H9 (cell line): ENCODE measurements at regions not wholly inside any gene's neighbourhood (a gene's known extent, or its start where the extent isn't known, plus 50 kb on each side); places are given as distances from the start of the nearest gene placed in this dataset.

Experiments used
- DNase-seq: peaks from one replicate; pipeline ENCODE4 v3.0.0-alpha.2; 2017
- H2AFZ ChIP-seq: one replicate; pipeline ENCODE4 v1.6.1; 2013; ENCODE audit warnings: mild to moderate bottlenecking, low read length, control low read depth, moderate library complexity
- H2AK5ac ChIP-seq: 2 replicates; pipeline ENCODE4 v1.6.1; 2013; ENCODE audit warnings: low read length, control low read depth, mixed read lengths; ENCODE audit not compliant: insufficient read length
- H2BK120ac ChIP-seq: one replicate; pipeline ENCODE4 v1.6.1; 2013; ENCODE audit warnings: low read depth, mild to moderate bottlenecking, low read length, control low read depth, inconsistent platforms; ENCODE audit not compliant: poor library complexity, severe bottlenecking
- H2BK12ac ChIP-seq: 2 replicates; pipeline ENCODE4 v1.6.1; 2013; ENCODE audit warnings: low read length, control low read depth, mixed read lengths, low read depth; ENCODE audit not compliant: insufficient read length
- H2BK15ac ChIP-seq: 2 replicates; pipeline ENCODE4 v1.6.1; 2013; ENCODE audit warnings: low read depth, low read length, control low read depth
- H2BK20ac ChIP-seq: one replicate; pipeline ENCODE4 v1.6.1; 2013; ENCODE audit warnings: low read depth, mild to moderate bottlenecking, low read length, control low read depth, inconsistent platforms; ENCODE audit not compliant: poor library complexity, severe bottlenecking
- H2BK5ac ChIP-seq: 2 replicates; pipeline ENCODE4 v1.6.1; 2013; ENCODE audit warnings: low read length, control low read depth, mixed read lengths; ENCODE audit not compliant: insufficient read length
- H3K14ac ChIP-seq: 2 replicates; pipeline ENCODE4 v1.6.1; 2013; ENCODE audit warnings: low read length, control low read depth; ENCODE audit not compliant: insufficient read depth
- H3K18ac ChIP-seq: 2 replicates; pipeline ENCODE4 v1.6.1; 2013; ENCODE audit warnings: low read depth, mild to moderate bottlenecking, mixed read lengths, low read length, control low read depth; ENCODE audit not compliant: insufficient read length
- H3K23ac ChIP-seq: 2 replicates; pipeline ENCODE4 v1.6.1; 2013; ENCODE audit warnings: low read length, control low read depth, mixed read lengths, low read depth; ENCODE audit not compliant: insufficient read length
- H3K23me2 ChIP-seq: 2 replicates; pipeline ENCODE4 v1.6.1; 2013; ENCODE audit warnings: low read depth, mild to moderate bottlenecking, mixed read lengths, low read length, control low read depth; ENCODE audit not compliant: insufficient read length, poor library complexity, severe bottlenecking
- H3K27ac ChIP-seq: 2 replicates; pipeline ENCODE4 v1.5.1; 2013; ENCODE audit warnings: low read length, control low read depth, mixed read lengths, low read depth; ENCODE audit not compliant: insufficient read length
- H3K27me3 ChIP-seq: 2 replicates; pipeline ENCODE4 v1.6.1; 2013; ENCODE audit warnings: low read length, control low read depth, inconsistent platforms; ENCODE audit not compliant: insufficient read depth
- H3K4ac ChIP-seq: 2 replicates; pipeline ENCODE4 v1.6.1; 2013; ENCODE audit warnings: low read depth, mild to moderate bottlenecking, control low read depth, inconsistent platforms, low read length, moderate library complexity
- H3K4me1 ChIP-seq: 2 replicates; pipeline ENCODE4 v1.6.1; 2013; ENCODE audit warnings: low read length, control low read depth, inconsistent platforms; ENCODE audit not compliant: insufficient read depth
- H3K4me2 ChIP-seq: 2 replicates; pipeline ENCODE4 v1.6.1; 2013; ENCODE audit warnings: low read length, control low read depth, mixed read lengths; ENCODE audit not compliant: insufficient read length, insufficient read depth
- H3K56ac ChIP-seq: 2 replicates; pipeline ENCODE4 v1.6.1; 2013; ENCODE audit warnings: low read depth, mild to moderate bottlenecking, mixed read lengths, low read length, control low read depth; ENCODE audit not compliant: insufficient read length
- H3K79me1 ChIP-seq: 2 replicates; pipeline ENCODE4 v1.6.1; 2013; ENCODE audit warnings: low read depth, mild to moderate bottlenecking, moderate library complexity, low read length, control low read depth, inconsistent platforms; ENCODE audit not compliant: insufficient read depth, poor library complexity, severe bottlenecking
- H3K79me2 ChIP-seq: 2 replicates; pipeline ENCODE4 v1.6.1; 2013; ENCODE audit warnings: low read length, control low read depth, inconsistent platforms; ENCODE audit not compliant: insufficient read depth
- H3K9ac ChIP-seq: 2 replicates; pipeline ENCODE4 v1.6.1; 2013; ENCODE audit warnings: low read length, control low read depth, mixed read lengths; ENCODE audit not compliant: insufficient read length; ENCODE audit errors: extremely low read depth
- H3K9me3 ChIP-seq: one replicate; pipeline ENCODE4 v1.6.1; 2013; ENCODE audit warnings: low read depth, low read length, inconsistent platforms; ENCODE audit not compliant: control insufficient read depth
- H3T11ph ChIP-seq: one replicate; pipeline ENCODE4 v1.6.1; 2013; ENCODE audit warnings: mild to moderate bottlenecking, low read length, control low read depth, inconsistent platforms
- H4K20me1 ChIP-seq: one replicate; pipeline ENCODE4 v1.6.1; 2013; ENCODE audit not compliant: control insufficient read depth, insufficient read length, insufficient read depth
- H4K5ac ChIP-seq: 2 replicates; pipeline ENCODE4 v1.6.1; 2013; ENCODE audit warnings: low read depth, mild to moderate bottlenecking, mixed read lengths, low read length, control low read depth; ENCODE audit not compliant: insufficient read length
- H4K8ac ChIP-seq: replicated peaks from 2 replicates; pipeline ENCODE4 v1.6.1; 2013; ENCODE audit warnings: low read length, control low read depth, mixed read lengths, low read depth; ENCODE audit not compliant: insufficient read length
- H4K91ac ChIP-seq: 2 replicates; pipeline ENCODE4 v1.6.1; 2013; ENCODE audit warnings: low read depth, mild to moderate bottlenecking, moderate library complexity, mixed read lengths, low read length, control low read depth; ENCODE audit not compliant: insufficient read length
- H3K27ac Mint-ChIP-seq, 3 experiments: 2 replicates in 2 of 3; 3 replicates in 1 of 3; pipeline ENCODE4 v1.8.0; 2020 to 2021; ENCODE audit warnings: mixed read lengths in 3 of 3, mild to moderate bottlenecking in 1 of 3, moderate library complexity in 1 of 3
- H3K27me3 Mint-ChIP-seq: 2 replicates; pipeline ENCODE4 v1.8.0; 2021; ENCODE audit warnings: low read depth, mild to moderate bottlenecking, moderate library complexity, mixed read lengths
- H3K36me3 Mint-ChIP-seq, 3 experiments: 2 replicates in 2 of 3; 3 replicates in 1 of 3; pipeline ENCODE4 v1.8.0; 2020 to 2021; ENCODE audit warnings: low read depth in 3 of 3, mixed read lengths in 3 of 3; ENCODE audit not compliant: insufficient read depth in 1 of 3
- H3K4me1 Mint-ChIP-seq, 2 experiments: 2 replicates each; pipeline ENCODE4 v1.8.0; 2020; ENCODE audit warnings: mixed read lengths in 2 of 2
- H3K4me3 Mint-ChIP-seq, 2 experiments: 2 replicates in 1 of 2; 3 replicates in 1 of 2; pipeline ENCODE4 v1.8.0; 2020 to 2021; ENCODE audit warnings: mild to moderate bottlenecking in 2 of 2, mixed read lengths in 2 of 2, moderate library complexity in 1 of 2
- H3K9me3 Mint-ChIP-seq, 2 experiments: 2 replicates in 1 of 2; 3 replicates in 1 of 2; pipeline ENCODE4 v1.8.0; 2020; ENCODE audit warnings: mild to moderate bottlenecking in 2 of 2, mixed read lengths in 2 of 2, moderate library complexity in 1 of 2
- WGBS: extraction: QIAGEN DNeasy Blood & Tissue Kit; methylation state at CpG from one replicate; pipeline ENCODE4 v1.1.7; 2013; ENCODE audit warnings: missing lambda C conversion rate, low lambda C conversion rate, mixed read lengths; ENCODE audit not compliant: insufficient read length; ENCODE audit errors: extremely low coverage; 5-methylcytosine and 5-hydroxymethylcytosine counted together
- TF ChIP-seq, protein P1 (sequence below): fragments of 200-600 bp; sonication (generic); conservative IDR thresholded peaks from 3 replicates; pipeline ENCODE4 v1.8.0; 2021; ENCODE audit warnings: antibody characterized with exemption, mild to moderate bottlenecking

DNA sequence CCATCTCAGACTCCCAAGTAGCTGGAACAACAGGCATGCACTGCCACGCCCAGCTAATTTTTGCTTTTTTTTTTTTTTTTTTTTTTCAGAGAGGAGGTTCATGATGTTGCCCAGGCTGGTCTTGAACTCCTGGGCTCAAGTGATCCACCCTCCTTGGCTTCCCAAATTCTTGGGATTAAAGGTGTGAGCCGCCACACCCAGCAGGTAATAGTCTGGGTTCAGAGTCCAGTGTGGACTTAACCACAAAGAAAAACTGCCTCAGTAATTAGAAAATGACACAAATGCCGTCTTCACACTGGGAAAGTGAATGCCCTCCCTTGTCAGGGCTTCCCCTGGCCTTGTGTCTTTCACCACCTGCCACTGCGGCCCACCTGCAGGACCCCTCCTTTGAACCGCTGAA lies 101.1 kb downstream of the RAB11FIP2 start:
- no peaks in the 10 kb centered on the region for H3K9me3 ChIP-seq
- H3K4ac ChIP-seq, result no peak overlapping the region
- Mint-ChIP-seq H3K4me3 (no peak overlapping the region), H3K27me3 (peaks cover 6% of the 10 kb centered on the region), H3K9me3 (no peaks in the 10 kb centered on the region), H3K4me1 (peaks cover 5 to 7% of the 10 kb centered on the region in 2 experiments; a peak in 2 of 4 replicates), H3K27ac (no peak overlapping the region), H3K36me3 (no peaks in the 10 kb centered on the region; a peak in 1 of 7 replicates)
- H2BK15ac ChIP-seq, result no peak overlapping the region
- no peak overlapping the region for H3K23ac ChIP-seq
- no peak overlapping the region for H2AFZ ChIP-seq
- no peak overlapping the region for H2BK20ac ChIP-seq
- TF ChIP-seq, protein P1, sequence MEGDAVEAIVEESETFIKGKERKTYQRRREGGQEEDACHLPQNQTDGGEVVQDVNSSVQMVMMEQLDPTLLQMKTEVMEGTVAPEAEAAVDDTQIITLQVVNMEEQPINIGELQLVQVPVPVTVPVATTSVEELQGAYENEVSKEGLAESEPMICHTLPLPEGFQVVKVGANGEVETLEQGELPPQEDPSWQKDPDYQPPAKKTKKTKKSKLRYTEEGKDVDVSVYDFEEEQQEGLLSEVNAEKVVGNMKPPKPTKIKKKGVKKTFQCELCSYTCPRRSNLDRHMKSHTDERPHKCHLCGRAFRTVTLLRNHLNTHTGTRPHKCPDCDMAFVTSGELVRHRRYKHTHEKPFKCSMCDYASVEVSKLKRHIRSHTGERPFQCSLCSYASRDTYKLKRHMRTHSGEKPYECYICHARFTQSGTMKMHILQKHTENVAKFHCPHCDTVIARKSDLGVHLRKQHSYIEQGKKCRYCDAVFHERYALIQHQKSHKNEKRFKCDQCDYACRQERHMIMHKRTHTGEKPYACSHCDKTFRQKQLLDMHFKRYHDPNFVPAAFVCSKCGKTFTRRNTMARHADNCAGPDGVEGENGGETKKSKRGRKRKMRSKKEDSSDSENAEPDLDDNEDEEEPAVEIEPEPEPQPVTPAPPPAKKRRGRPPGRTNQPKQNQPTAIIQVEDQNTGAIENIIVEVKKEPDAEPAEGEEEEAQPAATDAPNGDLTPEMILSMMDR, result no peak
- H2BK120ac ChIP-seq, result no peak overlapping the region
- no CpG with 5 or more reads among the region's 5 CpGs for WGBS
- no peak overlapping the region for H3K14ac ChIP-seq
- H4K5ac ChIP-seq, result no peak overlapping the region
- H3K27ac ChIP-seq, result no peak overlapping the region
- no peak overlapping the region for H3K4me2 ChIP-seq
- no peaks in the 10 kb centered on the region for H3K79me2 ChIP-seq
- H4K20me1 ChIP-seq, result no peaks in the 10 kb centered on the region
- no peak overlapping the region for H2AK5ac ChIP-seq
- H3K27me3 ChIP-seq, result no peaks in the 10 kb centered on the region
- H2BK5ac ChIP-seq, result no peak overlapping the region
- H3T11ph ChIP-seq, result no peak overlapping the region
- H4K91ac ChIP-seq, result no peak overlapping the region
- no peak overlapping the region for H3K18ac ChIP-seq
- no peaks in the 10 kb centered on the region for H3K4me1 ChIP-seq
- H3K79me1 ChIP-seq, result no peaks in the 10 kb centered on the region
- no peak overlapping the region for H3K56ac ChIP-seq
- H2BK12ac ChIP-seq, result no peak overlapping the region
- no peak overlapping the region for H3K9ac ChIP-seq
- H4K8ac ChIP-seq, result no peak overlapping the region
- DNase-seq, result no peak
- no peaks in the 10 kb centered on the region for H3K23me2 ChIP-seq
